NCI-H2107 treated with DMSO at 0.1 percent for 48 hours (cell line): ENCODE measurements at regions not wholly inside any gene's neighbourhood (a gene's known extent, or its start where the extent isn't known, plus 50 kb on each side); places are given as distances from the start of the nearest gene placed in this dataset.
"Not testable (repeated sequence)": the region's sequence is repeated elsewhere in the genome, so short reads cannot be mapped to it uniquely, and the experiment has no call there.

Experiments used
- DNase-seq: peaks from one replicate; lab custom pipeline; 2025; ENCODE audit not compliant: unreplicated experiment; lab: John Stamatoyannopoulos, UW

DNA sequence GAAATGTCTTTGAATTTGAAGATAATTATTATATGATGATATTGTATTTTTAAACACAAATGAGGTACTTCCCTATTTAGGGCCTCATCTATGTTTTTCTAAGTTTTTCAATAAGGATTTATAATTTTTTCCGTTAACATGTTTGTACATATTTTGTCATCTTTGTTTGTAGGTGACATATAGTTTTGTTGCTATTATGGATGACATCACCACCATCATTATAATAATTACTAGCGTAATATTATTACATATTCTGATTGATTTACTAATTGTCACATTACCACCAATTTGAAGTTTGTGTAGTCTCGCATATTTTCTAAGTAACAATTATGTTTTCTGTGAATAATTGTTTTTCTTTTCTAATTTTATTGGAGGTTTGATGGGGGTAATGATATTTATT, 147.2 kb upstream of the DAAM1 start:
- DNase-seq = no peak

DNA sequence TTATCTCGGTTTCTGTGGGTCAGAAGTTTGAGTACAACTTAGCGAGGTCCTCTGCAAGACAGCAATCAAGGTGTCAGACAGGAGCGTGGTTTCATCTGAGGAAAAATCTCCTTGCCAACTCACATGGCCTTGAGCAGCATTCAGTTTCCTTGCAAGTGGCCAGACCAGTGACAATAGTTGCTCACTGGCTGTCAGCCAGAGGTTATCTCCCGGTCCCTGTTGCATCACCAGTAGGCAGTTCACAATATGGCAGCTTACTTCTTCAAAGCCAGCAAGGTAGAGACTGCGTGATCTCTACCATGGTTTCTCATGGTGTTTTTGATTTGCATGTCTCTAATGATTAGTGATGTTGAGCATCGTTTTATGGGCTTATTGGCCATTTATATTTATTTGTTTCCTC, 143.8 kb upstream of the DAAM1 start:
- DNase-seq = no peak

GRCh38 chr14:59046746-59047145, 141.7 kb upstream of the DAAM1 start:
- no peak for DNase-seq

GRCh38 chr14:59055006-59055405, 133.5 kb upstream of the DAAM1 start:
- no peak for DNase-seq

DNA sequence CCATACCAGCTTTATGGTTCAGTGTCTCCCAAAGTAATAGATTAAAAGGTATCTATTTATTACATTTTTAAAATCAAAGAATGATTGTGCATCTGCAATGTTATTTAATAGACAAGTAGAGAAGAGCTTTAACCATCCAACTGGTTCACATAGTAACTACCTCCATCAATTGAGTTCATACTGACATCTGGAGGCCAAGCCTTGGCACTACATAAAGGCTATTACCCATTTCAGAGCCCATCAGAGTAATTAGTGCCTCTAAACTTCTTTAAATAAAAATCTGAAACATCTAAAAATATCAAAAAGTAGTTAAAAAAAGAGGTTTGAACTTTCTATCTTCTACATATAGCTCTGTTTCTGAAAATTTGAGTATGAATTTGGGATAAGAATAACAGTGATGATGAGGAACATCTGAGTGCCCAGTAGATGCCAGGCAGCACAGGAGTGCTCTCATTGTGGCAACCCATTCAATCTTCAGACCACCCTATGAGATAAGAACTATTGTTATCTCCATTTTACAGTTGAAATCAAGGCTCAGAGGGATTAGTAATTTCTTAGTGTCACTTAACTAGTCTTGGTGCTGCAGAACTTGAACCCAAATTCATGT, 132.9 kb upstream of the DAAM1 start:
- peak; percentile 8 for DNase-seq

- no peak for DNase-seq
Observed at GRCh38 chr14:59057551-59057950, 130.9 kb upstream of the DAAM1 start.

DNA sequence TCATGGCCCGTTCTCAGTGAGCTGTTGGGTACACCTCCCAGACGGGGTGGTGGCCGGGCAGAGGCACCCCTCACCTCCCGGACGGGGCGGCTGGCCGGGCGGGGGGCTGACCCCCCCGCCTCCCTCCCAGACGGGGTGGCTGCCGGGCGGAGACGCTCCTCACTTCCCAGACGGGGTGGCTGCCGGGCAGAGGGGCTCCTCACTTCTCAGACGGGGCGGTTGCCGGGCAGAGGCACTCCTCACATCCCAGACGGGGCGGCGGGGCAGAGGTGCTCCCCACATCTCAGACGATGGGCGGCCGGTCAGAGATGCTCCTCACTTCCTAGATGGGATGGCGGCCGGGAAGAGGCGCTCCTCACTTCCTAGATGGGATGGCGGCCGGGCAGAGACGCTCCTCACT, 129.7 kb upstream of the DAAM1 start:
- not testable (repeated sequence) for DNase-seq

DNA sequence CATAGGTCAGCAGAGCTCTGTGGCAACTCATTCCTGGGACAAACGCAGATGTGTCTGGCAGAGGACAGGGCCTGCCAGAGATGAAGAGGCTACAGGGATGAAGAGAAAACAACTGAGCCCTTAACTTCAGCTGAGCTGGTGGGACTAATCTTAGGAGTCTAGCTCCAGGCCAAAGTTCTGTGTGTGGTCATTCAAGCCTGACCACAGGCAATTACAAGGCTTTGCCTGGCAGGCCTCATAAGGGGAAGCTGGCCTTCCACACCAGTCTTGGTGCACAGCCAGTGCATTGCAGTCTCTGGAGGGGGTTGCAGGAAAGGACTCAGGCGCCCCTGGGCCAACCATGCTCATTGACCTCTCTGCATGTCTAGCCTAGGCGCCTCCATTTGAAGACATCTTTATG, 127.6 kb upstream of the DAAM1 start:
- no peak for DNase-seq

DNA sequence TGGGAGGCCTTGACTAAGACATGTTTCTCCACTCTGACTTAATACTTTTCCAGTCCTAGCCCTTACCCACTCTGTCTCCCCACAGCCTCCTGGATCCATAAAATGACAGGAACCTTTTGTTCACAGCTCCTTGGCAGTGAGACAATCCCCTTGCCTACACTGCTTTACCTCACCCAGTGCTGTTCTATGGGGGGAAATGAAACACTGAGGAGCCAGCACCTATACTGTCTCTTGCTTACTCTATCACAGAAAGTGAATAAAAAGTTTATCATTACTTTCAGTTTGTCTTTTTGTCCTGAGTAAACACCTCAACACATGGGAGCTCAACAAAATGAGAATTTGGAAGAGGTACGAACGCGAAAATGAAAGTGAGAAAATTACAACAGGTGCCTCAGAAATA, 127.2 kb upstream of the DAAM1 start:
- DNase-seq = no peak

- DNase-seq = no peak
Observed at GRCh38 chr14:59063259-59063658, 125.2 kb upstream of the DAAM1 start.

- no peak for DNase-seq
Observed at GRCh38 chr14:59067127-59067894, 121.2 kb upstream of the DAAM1 start.

DNA sequence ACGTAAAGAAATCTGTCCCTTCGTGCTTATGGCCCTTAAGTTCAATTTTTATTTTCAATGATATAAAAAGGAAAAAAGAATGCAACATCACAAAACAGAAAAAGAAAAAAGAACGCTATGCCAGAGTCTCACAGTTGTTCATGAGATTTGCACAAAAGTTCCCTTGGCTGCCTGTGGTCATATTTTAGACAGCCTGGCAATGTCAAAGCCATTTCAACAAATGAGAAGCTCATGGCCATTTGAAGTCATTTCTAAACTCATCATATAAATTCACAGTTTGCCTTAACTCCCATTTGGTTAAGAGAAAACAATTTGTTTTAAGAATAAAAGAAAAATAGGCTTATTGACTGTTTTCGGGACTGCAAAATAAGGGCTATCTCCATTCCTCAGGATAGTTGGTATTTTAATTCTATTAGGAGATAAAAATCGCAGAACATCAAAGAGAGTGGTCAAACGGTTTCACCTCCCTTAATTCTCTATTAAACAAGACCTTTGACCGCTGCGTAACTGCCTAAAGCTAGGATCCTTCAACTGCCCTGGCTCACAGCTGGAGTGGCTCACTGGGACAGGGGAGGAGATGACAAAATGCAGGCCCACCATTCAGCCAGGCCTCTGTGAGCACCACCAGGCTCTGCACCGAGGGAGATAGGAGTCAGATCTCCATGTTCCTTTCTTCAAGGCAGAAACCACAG, 119.2 kb upstream of the DAAM1 start:
- DNase-seq = no peak

DNA sequence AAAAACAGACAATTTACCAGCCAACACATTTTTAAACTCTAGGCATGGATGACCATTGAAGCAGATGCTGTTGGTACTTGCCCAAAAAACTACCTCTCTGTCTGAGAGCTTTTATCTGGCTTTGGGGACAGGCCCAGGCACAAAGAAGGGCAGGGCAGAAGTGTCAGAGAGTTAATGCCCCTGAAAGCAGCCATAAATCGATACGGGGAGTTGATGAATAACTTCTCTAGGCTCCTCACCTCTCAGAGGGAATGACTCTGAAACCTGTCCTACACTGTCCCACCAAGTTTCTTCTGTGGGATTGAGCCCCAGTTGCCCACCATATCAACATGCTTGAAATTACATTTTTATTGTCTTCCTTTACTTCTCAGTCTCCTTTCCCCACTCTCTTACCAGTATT, 113.0 kb upstream of the DAAM1 start:
- DNase-seq = no peak

DNA sequence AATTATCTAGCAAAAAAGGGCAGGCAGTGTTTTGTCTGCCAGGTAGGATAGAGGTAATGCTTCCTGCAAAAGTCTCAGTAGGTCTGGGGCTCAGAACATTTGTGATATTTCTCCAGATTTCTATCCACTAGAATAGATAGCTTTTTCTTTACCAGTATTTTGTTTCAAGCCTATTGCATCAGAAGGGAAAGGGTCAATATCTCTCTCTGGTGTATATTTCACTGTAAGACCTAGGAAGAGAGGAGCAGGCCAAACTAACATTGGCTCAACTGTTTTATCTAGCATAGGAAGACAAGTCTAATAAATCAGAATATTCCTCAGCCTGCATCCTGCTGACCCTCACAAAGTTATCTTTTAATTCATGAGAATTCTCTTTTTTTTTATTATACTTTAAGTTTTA, 106.7 kb upstream of the DAAM1 start:
- no peak for DNase-seq

DNA sequence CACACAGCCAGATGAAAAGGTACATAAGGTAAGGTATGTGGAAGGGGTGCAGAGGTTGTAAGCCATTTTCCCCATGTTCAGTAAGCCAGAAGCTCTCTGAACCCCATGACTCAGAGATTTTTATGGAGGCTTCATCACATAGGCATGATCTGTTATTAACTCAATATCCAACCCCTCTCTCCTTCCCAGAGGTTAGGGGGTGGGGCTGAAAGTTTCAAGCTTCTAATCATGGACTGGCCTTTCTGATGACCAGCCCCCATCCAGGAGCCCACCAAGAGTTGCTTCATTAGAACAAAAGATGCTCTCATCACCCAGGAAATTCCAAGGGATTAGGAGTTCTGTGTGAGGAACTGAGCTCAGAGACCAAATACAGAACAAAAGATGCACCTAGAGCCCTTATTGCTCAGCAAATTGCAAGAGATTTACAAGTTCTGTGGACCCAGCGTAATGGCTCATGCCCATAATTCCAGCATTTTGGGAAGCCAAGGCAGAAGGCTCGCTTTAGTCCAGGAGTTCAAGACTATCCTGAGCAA, 103.2 kb upstream of the DAAM1 start:
- no peak for DNase-seq

GRCh38 chr14:59086241-59086882, 102.1 kb upstream of the DAAM1 start:
- DNase-seq = no peak

- no peak for DNase-seq
Observed at GRCh38 chr14:59087240-59087639, 101.2 kb upstream of the DAAM1 start.

DNA sequence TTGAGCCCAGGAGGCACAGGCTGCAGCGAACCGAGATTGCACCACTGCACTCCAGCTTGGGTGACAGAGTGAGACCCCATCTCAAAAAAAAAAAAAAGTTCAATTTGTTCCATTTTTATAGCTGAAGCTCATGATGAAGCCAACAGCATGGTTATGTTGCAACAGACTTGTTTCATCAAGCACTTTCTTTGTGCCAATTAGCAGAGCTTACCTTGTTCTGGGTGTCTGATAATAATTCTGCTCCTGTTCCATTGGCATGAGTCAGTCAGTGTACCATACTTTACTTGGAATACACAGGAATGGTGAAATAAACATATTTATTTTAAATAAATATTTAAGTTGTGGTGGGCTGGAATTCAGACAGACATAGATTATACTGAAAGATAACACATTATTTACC, 100.8 kb upstream of the DAAM1 start:
- no peak for DNase-seq

- DNase-seq = no peak
Observed at GRCh38 chr14:59090572-59090971, 97.9 kb upstream of the DAAM1 start.

DNA sequence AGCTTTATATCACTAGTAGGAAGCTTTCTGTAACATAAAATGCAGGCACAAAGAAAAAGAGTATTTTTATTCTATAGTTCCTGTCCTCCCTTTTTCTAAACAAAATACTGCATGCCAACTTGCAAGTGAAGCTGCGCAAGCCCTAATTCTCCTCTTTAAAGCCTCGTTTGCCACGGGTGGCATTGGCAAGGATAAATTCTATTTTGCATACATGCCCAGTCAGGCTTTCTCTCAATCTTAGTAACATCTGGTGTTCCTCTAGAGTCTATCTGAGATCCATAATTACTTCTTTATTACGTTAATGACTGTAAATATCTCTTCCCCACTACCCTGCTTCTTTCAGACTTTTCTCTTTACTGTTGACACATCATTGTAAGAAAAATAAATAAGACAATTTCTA, 97.1 kb upstream of the DAAM1 start:
- no peak for DNase-seq

GRCh38 chr14:59091976-59092375, 96.5 kb upstream of the DAAM1 start:
- DNase-seq = no peak

GRCh38 chr14:59093902-59094301, 94.6 kb upstream of the DAAM1 start:
- DNase-seq = no peak
